IMR-90 (cell line): ENCODE measurements at regions not wholly inside any gene's neighbourhood (a gene's known extent, or its start where the extent isn't known, plus 50 kb on each side); places are given as distances from the start of the nearest gene placed in this dataset.

Source experiments
- ATAC-seq: fragments of 200-7000 bp; cut with Tn5 transposase; 2 replicates; pipeline ENCODE4 v1.9.1; 2020; ENCODE audit warnings: low read depth, mild to moderate bottlenecking, moderate library complexity
- BruUV-seq: library from RNA; stranded (reverse); fragments of 400-500 nt; replicated peaks from 2 replicates; lab custom pipeline; 2021; lab: Mats Ljungman, UMichigan
- CTCF ChIA-PET: fragments of 300-600 bp; formaldehyde crosslinking; extraction: SDS; loops from one replicate; lab custom pipeline; 2021; ENCODE audit warnings: antibody characterized with exemption; lab: Yijun Ruan, JAX
- POLR2A ChIA-PET: fragments of 300-600 bp; sonication (Branson Sonifier 250); formaldehyde crosslinking; loops from one replicate; lab custom pipeline; 2022; ENCODE audit warnings: antibody characterized with exemption; ENCODE audit not compliant: unreplicated experiment; lab: Charles Lee
- DNase-seq: peaks from one replicate; pipeline ENCODE4 v3.0.0; 2013
- H2AFZ ChIP-seq: replicated peaks from 2 replicates; pipeline ENCODE3; 2013; ENCODE audit warnings: low read length, mild to moderate bottlenecking; ENCODE audit not compliant: poor library complexity
- H2AK5ac ChIP-seq: 2 replicates; pipeline ENCODE4 v1.6.1; 2013; ENCODE audit warnings: low read depth, low read length, inconsistent platforms
- H2AK9ac ChIP-seq: replicated peaks from 2 replicates; pipeline ENCODE3; 2013; ENCODE audit warnings: mild to moderate bottlenecking, low read depth, low read length, moderate library complexity; ENCODE audit not compliant: poor library complexity
- H2BK120ac ChIP-seq: 2 replicates; pipeline ENCODE4 v1.6.1; 2013; ENCODE audit warnings: low read depth, low read length, inconsistent platforms
- H2BK15ac ChIP-seq: 3 replicates; pipeline ENCODE4 v1.6.1; 2013; ENCODE audit warnings: low read depth, low read length, inconsistent platforms
- H2BK20ac ChIP-seq: 2 replicates; pipeline ENCODE4 v1.6.1; 2013; ENCODE audit warnings: low read depth, mild to moderate bottlenecking, inconsistent platforms, low read length, moderate library complexity
- H2BK5ac ChIP-seq: 2 replicates; pipeline ENCODE4 v1.6.1; 2013; ENCODE audit warnings: mild to moderate bottlenecking, low read depth, low read length, inconsistent platforms; ENCODE audit not compliant: poor library complexity, severe bottlenecking
- H3K14ac ChIP-seq: replicated peaks from 2 replicates; pipeline ENCODE4 v1.6.1; 2013; ENCODE audit warnings: low read depth, low read length, inconsistent platforms
- H3K18ac ChIP-seq: 2 replicates; pipeline ENCODE4 v1.6.1; 2013; ENCODE audit warnings: low read depth, low read length, control low read depth
- H3K23ac ChIP-seq: 2 replicates; pipeline ENCODE4 v1.6.1; 2013; ENCODE audit warnings: low read depth, low read length, inconsistent platforms
- H3K27ac ChIP-seq: 2 replicates; pipeline ENCODE4 v1.5.1; 2013; ENCODE audit warnings: mild to moderate bottlenecking, control low read depth, low read length; ENCODE audit not compliant: insufficient read depth
- H3K27me3 ChIP-seq: 2 replicates; pipeline ENCODE4 v1.6.1; 2013; ENCODE audit warnings: low read length; ENCODE audit not compliant: control insufficient read depth, insufficient read depth
- H3K36me3 ChIP-seq: 2 replicates; pipeline ENCODE4 v1.6.1; 2013; ENCODE audit warnings: low read length, mixed read lengths; ENCODE audit not compliant: control insufficient read depth, insufficient read depth
- H3K4ac ChIP-seq: 2 replicates; pipeline ENCODE4 v1.6.1; 2013; ENCODE audit warnings: low read depth, low read length, inconsistent platforms
- H3K4me1 ChIP-seq: 2 replicates; pipeline ENCODE4 v1.6.1; 2013; ENCODE audit warnings: low read length, mixed read lengths; ENCODE audit not compliant: control insufficient read depth, insufficient read depth
- H3K4me2 ChIP-seq: 2 replicates; pipeline ENCODE4 v1.6.1; 2013; ENCODE audit warnings: low read depth, mild to moderate bottlenecking, control low read depth, low read length, moderate library complexity
- H3K4me3 ChIP-seq: 2 replicates; pipeline ENCODE4 v1.5.1; 2013; ENCODE audit warnings: low read depth, mild to moderate bottlenecking, control low read depth, low read length, moderate library complexity; ENCODE audit not compliant: insufficient read depth
- H3K56ac ChIP-seq: 2 replicates; pipeline ENCODE4 v1.6.1; 2013; ENCODE audit warnings: low read length, inconsistent platforms; ENCODE audit not compliant: insufficient read depth; ENCODE audit errors: extremely low read depth
- H3K79me1 ChIP-seq, 2 experiments: 2 replicates each; pipeline ENCODE4 v1.6.1; 2013; ENCODE audit warnings: low read length in 2 of 2, inconsistent platforms in 1 of 2, low read depth in 1 of 2
- H3K9ac ChIP-seq: 2 replicates; pipeline ENCODE4 v1.6.1; 2013; ENCODE audit warnings: low read depth, low read length, control low read depth
- H3K9me1 ChIP-seq: 2 replicates; pipeline ENCODE4 v1.6.1; 2013; ENCODE audit warnings: low read length, inconsistent platforms; ENCODE audit not compliant: insufficient read depth
- H3K9me3 ChIP-seq: 2 replicates; pipeline ENCODE4 v1.6.1; 2013; ENCODE audit warnings: low read length; ENCODE audit not compliant: control insufficient read depth, insufficient read depth
- H4K20me1 ChIP-seq: 2 replicates; pipeline ENCODE4 v1.6.1; 2013; ENCODE audit warnings: low read length, inconsistent platforms; ENCODE audit not compliant: insufficient read depth
- H4K5ac ChIP-seq: 2 replicates; pipeline ENCODE4 v1.6.1; 2013; ENCODE audit warnings: mild to moderate bottlenecking, low read depth, low read length, control low read depth
- H4K8ac ChIP-seq, 2 experiments: 2 replicates each; pipeline ENCODE4 v1.6.1; 2013; ENCODE audit warnings: low read depth in 2 of 2, low read length in 2 of 2, control low read depth in 1 of 2, inconsistent platforms in 1 of 2
- H4K91ac ChIP-seq: 2 replicates; pipeline ENCODE4 v1.6.1; 2013; ENCODE audit warnings: low read depth, low read length, inconsistent platforms; ENCODE audit not compliant: insufficient read depth
- CEBPB ChIP-seq: IDR thresholded peaks from 2 replicates; pipeline ENCODE4 v1.6.1; 2012; ENCODE audit warnings: low read depth, low read length, improper control_type of control experiment
- WGBS, 2 experiments: methylation state at CpG; one replicate each; pipeline versions ENCODE4 v1.1.5 to v1.1.7; 2013; ENCODE audit warnings: missing lambda C conversion rate in 2 of 2; ENCODE audit not compliant: insufficient read length in 1 of 2; ENCODE audit errors: extremely low coverage in 2 of 2; 5-methylcytosine and 5-hydroxymethylcytosine counted together
- dilution Hi-C: fragments of 300-500 bp; cut with HindIII; formaldehyde crosslinking; loops from one replicate; pipeline ENCODE4 v1.14.3; 2018; ENCODE audit warnings: low sequenced_read_pairs; ENCODE audit not compliant: unreplicated experiment
- in situ Hi-C: fragments of 300-500 bp; cut with MboI; formaldehyde crosslinking; loops from 3 replicates; pipeline ENCODE4 v1.14.3; 2019; ENCODE audit warnings: low sequenced_read_pairs, inconsistent platforms, mixed read lengths
- intact Hi-C: fragments of 100-400 bp; cut with micrococcal nuclease; formaldehyde crosslinking; loops from 2 replicates; pipeline ENCODE4 v1.10.0; 2022

GRCh38 chr22:33111491-33111890 is 53.3 kb upstream of the SYN3 start:
- in situ Hi-C loops (no loop called here), dilution Hi-C loops (no loop called here), intact Hi-C loops (no loop called here)
- no peak overlapping the region for H3K4me3 ChIP-seq
- H3K4me1 ChIP-seq, result no peaks in the 10 kb centered on the region
- no peak overlapping the region for H4K91ac ChIP-seq
- H3K27ac ChIP-seq, result no peak overlapping the region
- ATAC-seq (no peak), DNase-seq (no peak)
- H2AFZ ChIP-seq, result no peak overlapping the region
- ChIA-PET CTCF (no interaction called here), POLR2A (no interaction called here)
- no CpG with 5 or more reads among the region's 4 CpGs for WGBS, 2 experiments
- H3K23ac ChIP-seq, result no peak overlapping the region
- peaks cover 6% of the 10 kb centered on the region for H3K9me3 ChIP-seq
- no peak overlapping the region for H2AK9ac ChIP-seq
- no peaks in the 10 kb centered on the region for H3K27me3 ChIP-seq
- no peak overlapping the region for H2BK5ac ChIP-seq
- no peak for TF ChIP-seq CEBPB
- no peak overlapping the region for H2BK15ac ChIP-seq
- no peak overlapping the region for H4K8ac ChIP-seq
- no peak overlapping the region for H2AK5ac ChIP-seq
- H2BK20ac ChIP-seq, result no peak overlapping the region
- H3K14ac ChIP-seq, result no peak overlapping the region
- H3K18ac ChIP-seq, result no peak overlapping the region
- H3K56ac ChIP-seq, result no peak overlapping the region
- no peaks in the 10 kb centered on the region for H3K36me3 ChIP-seq
- no peaks in the 10 kb centered on the region for H3K9me1 ChIP-seq
- no peak overlapping the region for H2BK120ac ChIP-seq
- no peaks in the 10 kb centered on the region for H3K79me1 ChIP-seq
- H3K4me2 ChIP-seq, result no peak overlapping the region
- H4K5ac ChIP-seq, result no peak overlapping the region
- H3K4ac ChIP-seq, result no peak overlapping the region
- no TSS peak for BruUV-seq
- no peaks in the 10 kb centered on the region for H4K20me1 ChIP-seq
- no peak overlapping the region for H3K9ac ChIP-seq
